ENCODE measurements at regions not wholly inside any gene's neighbourhood (a gene's known extent, or its start where the extent isn't known, plus 50 kb on each side); places are given as distances from the start of the nearest gene placed in this dataset.

- DNase-seq: no peak
These were observed 49.7 kb upstream of the ZNF516 start for GRCh38 chr18:76544511-76545345.
